HepG2 (cell line): ENCODE measurements at regions not wholly inside any gene's neighbourhood (a gene's known extent, or its start where the extent isn't known, plus 50 kb on each side); places are given as distances from the start of the nearest gene placed in this dataset.
A peak's percentile ranks its signal among the peaks of the same experiment; 100 is the strongest.

Experiments used
- ARNT ChIP-seq: fragments of 450-650 bp; IDR thresholded peaks from 2 replicates; pipeline ENCODE4 v1.6.1; 2017
- BCL6 ChIP-seq: IDR thresholded peaks from 2 replicates; pipeline ENCODE4 v1.6.1; 2016; ENCODE audit warnings: missing genetic modification reagents, missing compliant biosample characterization
- ETV5 ChIP-seq: IDR thresholded peaks from 2 replicates; pipeline ENCODE4 v1.6.1; 2018; ENCODE audit warnings: missing biosample characterization, missing genetic modification reagents, inconsistent platforms, borderline replicate concordance
- KLF13 ChIP-seq: sonication (generic); formaldehyde crosslinking; IDR thresholded peaks from 2 replicates; pipeline ENCODE4 v1.4.0; 2020; ENCODE audit warnings: mild to moderate bottlenecking, missing genetic modification reagents
- MBNL3 ChIP-seq: fragments of 250-450 bp; sonication (Bioruptor Pico); conservative IDR thresholded peaks from 2 replicates; pipeline ENCODE4 v1.8.0; 2022; ENCODE audit warnings: mild to moderate bottlenecking, inconsistent platforms
- MXI1 ChIP-seq: IDR thresholded peaks from 3 replicates; pipeline ENCODE4 v1.6.1; 2012; ENCODE audit warnings: low read depth, low read length, inconsistent platforms, borderline replicate concordance
- PAF1 ChIP-seq: IDR thresholded peaks from 2 replicates; pipeline ENCODE4 v1.6.1; 2016; ENCODE audit warnings: missing genetic modification reagents, missing compliant biosample characterization
- POGK ChIP-seq: sonication (generic); formaldehyde crosslinking; conservative IDR thresholded peaks from 2 replicates; pipeline ENCODE4 v1.8.0; 2022; ENCODE audit warnings: mild to moderate bottlenecking, moderate library complexity, missing genetic modification reagents
- RBAK ChIP-seq: sonication (generic); formaldehyde crosslinking; IDR thresholded peaks from 2 replicates; pipeline ENCODE4 v1.5.1; 2020; ENCODE audit warnings: mild to moderate bottlenecking, missing genetic modification reagents
- SAFB2 ChIP-seq: sonication (generic); formaldehyde crosslinking; IDR thresholded peaks from 2 replicates; pipeline ENCODE4 v1.5.1; 2020; ENCODE audit warnings: missing genetic modification reagents, low read depth, mild to moderate bottlenecking, borderline replicate concordance
- ZBTB38 ChIP-seq: sonication (generic); formaldehyde crosslinking; IDR thresholded peaks from 2 replicates; pipeline ENCODE4 v1.5.1; 2020; ENCODE audit warnings: mild to moderate bottlenecking, missing genetic modification reagents
- ZFY ChIP-seq: sonication (generic); formaldehyde crosslinking; IDR thresholded peaks from 2 replicates; pipeline ENCODE4 v1.4.0; 2020; ENCODE audit warnings: missing genetic modification reagents
- ZNF235 ChIP-seq: sonication (generic); formaldehyde crosslinking; IDR thresholded peaks from 2 replicates; pipeline ENCODE4 v1.8.1; 2023; ENCODE audit warnings: mild to moderate bottlenecking, missing genetic modification reagents, borderline replicate concordance
- ZNF337 ChIP-seq: sonication (generic); formaldehyde crosslinking; IDR thresholded peaks from 2 replicates; pipeline ENCODE4 v1.5.1; 2020; ENCODE audit warnings: missing genetic modification reagents, low read depth, mild to moderate bottlenecking, borderline replicate concordance
- ZNF343 ChIP-seq: sonication (generic); formaldehyde crosslinking; IDR thresholded peaks from 2 replicates; pipeline ENCODE4 v1.4.0; 2020; ENCODE audit warnings: mild to moderate bottlenecking, missing genetic modification reagents
- ZNF362 ChIP-seq: sonication (generic); formaldehyde crosslinking; IDR thresholded peaks from 2 replicates; pipeline ENCODE4 v1.4.0; 2020; ENCODE audit warnings: missing genetic modification reagents, mild to moderate bottlenecking, borderline replicate concordance
- ZNF382 ChIP-seq: sonication (generic); formaldehyde crosslinking; IDR thresholded peaks from 2 replicates; pipeline ENCODE4 v1.5.0; 2020; ENCODE audit warnings: missing genetic modification reagents, mild to moderate bottlenecking, borderline replicate concordance
- ZNF496 ChIP-seq: sonication (generic); formaldehyde crosslinking; IDR thresholded peaks from 2 replicates; pipeline ENCODE4 v1.8.1; 2023; ENCODE audit warnings: mild to moderate bottlenecking, moderate library complexity, missing genetic modification reagents; ENCODE audit not compliant: insufficient replicate concordance
- ZNF790 ChIP-seq: sonication (generic); formaldehyde crosslinking; IDR thresholded peaks from 2 replicates; pipeline ENCODE4 v1.8.0; 2022; ENCODE audit warnings: missing genetic modification reagents, mild to moderate bottlenecking, borderline replicate concordance
- TF ChIP-seq, protein P1 (sequence below): sonication (generic); formaldehyde crosslinking; IDR thresholded peaks from 2 replicates; pipeline ENCODE4 v1.8.0; 2022; ENCODE audit warnings: low read depth, missing genetic modification reagents
- TF ChIP-seq, protein P2 (sequence below): sonication (generic); formaldehyde crosslinking; IDR thresholded peaks from 2 replicates; pipeline ENCODE4 v1.4.0; 2020; ENCODE audit warnings: missing genetic modification reagents
- TF ChIP-seq, protein P3 (sequence below): sonication (generic); formaldehyde crosslinking; IDR thresholded peaks from 2 replicates; pipeline ENCODE4 v1.8.0; 2022; ENCODE audit warnings: missing genetic modification reagents, mild to moderate bottlenecking, borderline replicate concordance
- TF ChIP-seq, protein P4 (sequence below): sonication (generic); formaldehyde crosslinking; IDR thresholded peaks from 2 replicates; pipeline ENCODE4 v1.8.1; 2023; ENCODE audit warnings: mild to moderate bottlenecking, missing genetic modification reagents

DNA sequence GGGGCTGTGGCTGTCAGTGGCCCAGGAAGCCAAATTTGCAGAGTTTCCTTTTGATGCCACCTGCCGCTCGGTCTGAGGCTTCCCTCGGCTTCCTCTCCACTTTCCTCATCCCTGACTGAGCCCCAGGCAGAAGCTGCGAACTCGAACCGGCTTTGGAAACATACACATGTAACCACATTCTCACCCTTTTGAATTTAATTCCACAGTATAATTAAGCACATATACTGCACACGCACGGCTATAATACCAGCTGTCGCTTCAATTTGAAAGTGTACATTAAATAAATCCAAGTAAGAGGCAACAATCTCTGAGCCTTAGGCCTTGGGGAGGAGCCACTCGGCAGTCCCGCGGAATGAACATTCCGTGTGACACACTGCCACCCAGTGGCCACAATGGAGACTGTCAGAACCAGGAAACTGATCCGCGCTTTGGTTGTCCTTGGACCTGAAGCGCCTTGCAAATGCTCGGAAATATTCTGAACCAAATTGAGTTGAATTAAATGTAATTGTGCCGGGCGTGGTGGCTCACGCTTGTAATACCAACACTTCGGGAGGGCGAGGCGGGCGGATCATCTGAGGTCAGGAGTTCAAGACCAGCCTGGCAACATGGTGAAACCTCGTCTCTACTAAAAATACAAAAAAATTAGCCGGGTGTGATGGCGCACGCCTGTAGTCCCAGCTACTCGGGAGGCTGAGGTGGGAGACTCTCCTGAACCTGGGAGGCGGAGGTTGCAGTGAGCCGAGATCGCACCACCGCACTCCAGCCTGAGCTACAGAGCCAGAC lies 117.9 kb upstream of the TMPO start (continued):
- TF ChIP-seq, protein P1, sequence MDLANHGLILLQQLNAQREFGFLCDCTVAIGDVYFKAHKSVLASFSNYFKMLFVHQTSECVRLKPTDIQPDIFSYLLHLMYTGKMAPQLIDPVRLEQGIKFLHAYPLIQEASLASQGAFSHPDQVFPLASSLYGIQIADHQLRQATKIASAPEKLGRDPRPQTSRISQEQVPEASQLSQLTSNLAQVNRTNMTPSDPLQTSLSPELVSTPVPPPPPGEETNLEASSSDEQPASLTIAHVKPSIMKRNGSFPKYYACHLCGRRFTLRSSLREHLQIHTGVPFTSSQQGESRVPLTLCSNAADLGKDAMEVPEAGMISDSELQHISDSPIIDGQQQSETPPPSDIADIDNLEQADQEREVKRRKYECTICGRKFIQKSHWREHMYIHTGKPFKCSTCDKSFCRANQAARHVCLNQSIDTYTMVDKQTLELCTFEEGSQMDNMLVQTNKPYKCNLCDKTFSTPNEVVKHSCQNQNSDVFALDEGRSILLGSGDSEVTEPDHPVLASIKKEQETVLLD (CRISPR knock-in tag), result no peak
- TF ChIP-seq RBAK (CRISPR knock-in tag) (no peak), SAFB2 (CRISPR knock-in tag) (no peak), ZNF235 (CRISPR knock-in tag) (no peak), ZNF343 (CRISPR knock-in tag) (no peak), MXI1 (no peak), ZNF382 (no peak), BCL6 (CRISPR knock-in tag) (peak; percentile 20; the same call in 1 of the 2 replicates), ZBTB38 (CRISPR knock-in tag) (0 out of 2 replicates have a peak, but pooled peaks have one; percentile 17), ZFY (CRISPR knock-in tag) (no peak), ARNT (no peak), MBNL3 (CRISPR knock-in tag) (no peak), KLF13 (CRISPR knock-in tag) (no peak), ZNF496 (no peak), PAF1 (CRISPR knock-in tag) (no peak), ZNF362 (CRISPR knock-in tag) (no peak), POGK (CRISPR knock-in tag) (no peak), ZNF337 (CRISPR knock-in tag) (no peak), ETV5 (CRISPR knock-in tag) (no peak), ZNF790 (CRISPR knock-in tag) (no peak)
- TF ChIP-seq, protein P2, sequence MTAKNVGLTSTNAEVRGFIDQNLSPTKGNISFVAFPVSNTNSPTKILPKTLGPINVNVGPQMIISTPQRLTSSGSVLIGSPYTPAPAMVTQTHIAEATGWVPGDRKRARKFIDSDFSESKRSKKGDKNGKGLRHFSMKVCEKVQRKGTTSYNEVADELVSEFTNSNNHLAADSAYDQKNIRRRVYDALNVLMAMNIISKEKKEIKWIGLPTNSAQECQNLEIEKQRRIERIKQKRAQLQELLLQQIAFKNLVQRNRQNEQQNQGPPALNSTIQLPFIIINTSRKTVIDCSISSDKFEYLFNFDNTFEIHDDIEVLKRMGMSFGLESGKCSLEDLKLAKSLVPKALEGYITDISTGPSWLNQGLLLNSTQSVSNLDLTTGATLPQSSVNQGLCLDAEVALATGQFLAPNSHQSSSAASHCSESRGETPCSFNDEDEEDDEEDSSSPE (CRISPR knock-in tag), result no peak
- TF ChIP-seq, protein P3, sequence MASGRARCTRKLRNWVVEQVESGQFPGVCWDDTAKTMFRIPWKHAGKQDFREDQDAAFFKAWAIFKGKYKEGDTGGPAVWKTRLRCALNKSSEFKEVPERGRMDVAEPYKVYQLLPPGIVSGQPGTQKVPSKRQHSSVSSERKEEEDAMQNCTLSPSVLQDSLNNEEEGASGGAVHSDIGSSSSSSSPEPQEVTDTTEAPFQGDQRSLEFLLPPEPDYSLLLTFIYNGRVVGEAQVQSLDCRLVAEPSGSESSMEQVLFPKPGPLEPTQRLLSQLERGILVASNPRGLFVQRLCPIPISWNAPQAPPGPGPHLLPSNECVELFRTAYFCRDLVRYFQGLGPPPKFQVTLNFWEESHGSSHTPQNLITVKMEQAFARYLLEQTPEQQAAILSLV (CRISPR knock-in tag), result no peak
- TF ChIP-seq, protein P4, sequence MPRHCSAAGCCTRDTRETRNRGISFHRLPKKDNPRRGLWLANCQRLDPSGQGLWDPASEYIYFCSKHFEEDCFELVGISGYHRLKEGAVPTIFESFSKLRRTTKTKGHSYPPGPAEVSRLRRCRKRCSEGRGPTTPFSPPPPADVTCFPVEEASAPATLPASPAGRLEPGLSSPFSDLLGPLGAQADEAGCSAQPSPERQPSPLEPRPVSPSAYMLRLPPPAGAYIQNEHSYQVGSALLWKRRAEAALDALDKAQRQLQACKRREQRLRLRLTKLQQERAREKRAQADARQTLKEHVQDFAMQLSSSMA (CRISPR knock-in tag), result no peak
